HG03565 (cell line): ENCODE measurements at regions not wholly inside any gene's neighbourhood (a gene's known extent, or its start where the extent isn't known, plus 50 kb on each side); places are given as distances from the start of the nearest gene placed in this dataset.
A peak's percentile ranks its signal among the peaks of the same experiment; 100 is the strongest.

Source experiments
- ATAC-seq: cut with Tn5 transposase; IDR thresholded peaks from one replicate; pipeline ENCODE4 v1.9.1; 2021; ENCODE audit warnings: mild to moderate bottlenecking, moderate library complexity; ENCODE audit not compliant: unreplicated experiment

DNA sequence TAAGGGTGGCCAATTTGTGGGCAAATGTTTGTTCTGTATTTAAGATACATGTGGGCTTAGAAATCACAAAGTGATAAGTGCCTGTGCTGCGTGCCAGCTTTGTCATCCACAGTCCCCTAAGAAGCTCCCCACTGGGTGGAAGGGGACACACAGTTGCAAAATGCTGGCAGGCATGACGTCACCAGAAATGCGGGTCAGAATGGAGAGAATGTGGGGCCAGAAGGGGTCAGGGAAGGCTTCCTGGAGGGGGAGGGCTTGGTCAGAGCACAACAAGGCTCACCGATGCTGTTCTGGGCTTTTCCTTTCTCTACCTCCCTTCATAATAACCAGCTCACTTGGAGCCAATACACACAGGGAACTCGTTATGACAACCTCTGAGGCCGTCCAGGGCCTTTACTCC lies 207.3 kb downstream of the URI1 start:
- ATAC-seq, result no peak

GRCh38 chr19:30150626-30151025 lies 208.6 kb downstream of the URI1 start:
- no peak for ATAC-seq

- no peak for ATAC-seq
Observed at GRCh38 chr19:30151081-30151480, 209.0 kb downstream of the URI1 start.

DNA sequence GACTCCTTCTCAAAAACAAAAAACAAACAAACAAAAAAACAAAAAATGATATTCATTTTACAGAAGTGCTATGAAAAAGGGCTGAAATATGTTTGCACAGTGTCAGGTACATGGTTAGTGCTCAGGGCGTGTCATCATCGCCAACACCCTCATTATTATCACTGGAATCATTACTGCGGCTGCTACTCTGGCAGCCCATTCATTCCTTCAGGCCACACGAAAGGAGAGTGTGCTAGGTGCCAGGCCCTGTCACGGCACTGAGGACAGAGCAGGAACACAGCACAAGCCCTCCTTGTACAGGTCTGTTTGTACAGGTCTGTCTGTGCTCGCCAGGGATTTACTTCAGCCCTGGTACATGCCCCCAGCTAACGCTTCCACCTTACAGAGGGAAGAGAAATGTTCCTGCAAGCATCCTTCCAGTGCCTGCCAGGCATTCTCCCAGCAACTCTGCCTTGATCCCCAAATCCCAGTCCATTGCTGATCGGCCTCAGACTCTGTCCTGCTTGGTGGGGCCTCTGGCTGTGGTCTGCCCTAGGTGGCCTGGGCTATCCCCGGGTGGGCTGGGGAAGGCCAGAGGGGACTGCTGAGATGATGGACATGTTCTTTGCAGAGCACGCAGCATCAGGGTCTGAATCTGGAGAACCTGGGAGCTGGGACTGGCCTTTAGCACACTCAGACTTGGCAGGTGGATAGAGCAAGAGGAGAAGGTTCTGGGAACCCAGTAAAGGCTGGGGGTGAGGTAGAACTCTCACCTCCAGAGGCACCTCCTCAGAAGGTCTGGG lies 210.7 kb downstream of the URI1 start:
- no peak for ATAC-seq

DNA sequence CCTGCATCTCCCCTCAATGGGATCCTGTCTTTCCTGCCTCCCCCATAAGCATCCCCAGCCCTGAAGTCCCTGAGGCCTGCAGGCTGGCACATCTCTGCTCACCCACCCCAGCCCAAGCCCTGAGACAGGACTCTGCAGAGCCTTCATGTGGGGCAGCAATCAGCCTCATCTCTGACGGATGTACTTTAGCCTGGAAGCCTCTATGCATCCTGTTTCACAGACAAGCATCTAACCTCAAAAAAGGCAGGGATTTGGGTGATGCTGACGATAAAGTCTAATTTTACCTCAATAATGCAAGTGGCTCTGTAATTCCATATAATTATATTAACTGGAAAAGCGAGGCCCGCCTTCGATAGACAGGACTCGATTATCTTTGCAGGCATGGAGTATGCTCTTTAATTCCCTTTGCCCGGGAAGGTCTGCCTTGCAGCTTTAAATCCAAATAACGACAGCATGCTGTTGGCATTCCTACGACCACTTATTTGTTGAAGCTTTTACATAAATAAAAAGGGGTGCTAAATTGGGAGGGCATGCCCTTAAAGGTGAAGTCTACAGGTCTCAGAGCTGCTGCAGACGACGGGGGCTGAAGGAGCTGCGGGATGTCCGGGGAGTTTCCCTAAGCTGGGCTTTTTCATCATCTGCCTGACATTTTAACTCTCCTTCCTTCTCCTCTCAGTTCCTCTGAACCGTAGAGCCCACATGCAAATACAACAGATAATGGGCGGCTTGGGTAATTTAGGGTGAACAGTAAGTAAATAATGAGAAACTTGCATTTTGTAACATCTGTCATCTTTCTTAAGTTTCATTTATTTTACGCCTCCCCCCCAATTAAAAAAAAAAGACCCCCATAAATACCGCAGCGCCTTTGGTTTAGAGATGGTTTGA lies 211.5 kb downstream of the URI1 start:
- ATAC-seq, result peak; percentile 82

DNA sequence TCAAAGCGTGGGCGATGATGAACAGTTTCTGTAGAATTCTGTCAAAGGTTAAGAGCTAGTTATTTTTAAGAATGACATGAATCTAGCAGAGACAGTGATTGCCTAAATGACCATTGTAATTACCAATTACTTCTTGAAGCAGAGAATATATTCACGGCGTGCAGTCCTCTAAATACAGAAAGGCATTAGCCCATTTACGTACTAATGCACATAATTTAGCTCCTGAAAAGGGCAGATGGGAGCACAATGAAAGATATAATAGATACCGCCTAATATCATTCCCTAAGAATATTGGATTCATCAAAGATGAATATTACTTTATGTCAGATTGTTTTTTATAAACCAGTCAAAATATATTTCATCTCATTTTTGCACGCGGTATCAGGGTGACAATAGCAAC lies 212.4 kb downstream of the URI1 start:
- no peak for ATAC-seq

GRCh38 chr19:30155381-30156200 lies 213.6 kb downstream of the URI1 start:
- ATAC-seq, result no peak

- ATAC-seq, result no peak
Observed at GRCh38 chr19:30156646-30157045, 214.6 kb downstream of the URI1 start.

DNA sequence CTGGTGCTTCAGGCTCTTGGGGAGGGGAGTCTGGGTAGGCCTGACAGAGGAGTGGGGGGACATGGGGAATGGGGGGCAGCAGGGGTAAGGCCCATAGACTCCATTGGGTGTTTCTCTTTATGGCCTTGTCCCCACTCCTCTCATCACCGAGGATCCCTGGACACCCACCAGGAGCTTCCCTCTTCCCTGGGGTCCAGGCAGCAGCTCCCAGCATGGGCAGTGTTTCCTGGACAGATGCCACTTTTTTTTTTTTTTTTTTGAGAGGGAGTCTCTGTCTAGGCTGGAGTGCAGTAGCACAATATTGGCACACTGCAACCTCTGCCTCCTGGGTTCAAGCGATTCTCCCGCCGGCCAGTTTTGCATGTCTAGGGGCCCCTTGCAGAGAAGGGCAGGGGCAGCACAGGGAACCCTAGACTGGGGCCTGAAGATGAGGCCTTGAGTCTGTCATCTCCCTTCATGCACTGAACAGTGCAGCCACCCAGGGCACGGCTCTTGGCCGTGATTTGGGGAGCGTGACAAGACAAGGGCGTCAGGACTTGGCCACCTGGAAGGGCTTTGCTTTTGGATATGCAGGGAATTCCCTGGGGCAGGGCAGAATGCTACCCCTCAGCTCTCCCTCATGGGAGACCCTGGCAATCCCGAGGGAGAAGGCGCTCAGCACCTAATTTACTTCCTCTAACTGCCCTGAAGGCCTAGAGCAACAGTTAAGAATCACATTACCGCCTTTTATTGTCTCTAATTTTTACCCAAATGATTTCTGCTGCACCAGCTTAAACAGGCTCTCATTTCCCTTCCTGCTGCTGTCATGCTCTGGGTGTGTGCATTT lies 213.9 kb upstream of the ZNF536 start:
- ATAC-seq, result no peak

DNA sequence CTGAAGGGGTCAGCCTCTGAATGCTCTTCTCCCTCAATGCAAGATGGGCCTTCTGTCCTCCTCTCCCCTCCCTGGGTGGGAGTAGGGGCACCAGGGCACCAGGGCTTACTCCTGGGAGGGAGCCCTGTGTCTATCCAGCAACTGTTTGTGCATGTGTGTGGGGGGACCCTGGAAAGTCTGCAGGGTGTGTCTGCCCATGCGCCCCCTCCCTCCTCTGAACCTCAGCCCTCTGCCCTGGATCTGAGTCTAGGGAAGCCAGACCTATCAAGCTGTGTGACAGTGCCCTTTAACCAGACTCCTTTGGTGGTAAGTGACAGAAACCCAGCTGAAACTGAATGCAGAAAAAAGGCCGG lies 213.3 kb upstream of the ZNF536 start:
- no peak for ATAC-seq

GRCh38 chr19:30159636-30160035 lies 212.5 kb upstream of the ZNF536 start:
- no peak for ATAC-seq

DNA sequence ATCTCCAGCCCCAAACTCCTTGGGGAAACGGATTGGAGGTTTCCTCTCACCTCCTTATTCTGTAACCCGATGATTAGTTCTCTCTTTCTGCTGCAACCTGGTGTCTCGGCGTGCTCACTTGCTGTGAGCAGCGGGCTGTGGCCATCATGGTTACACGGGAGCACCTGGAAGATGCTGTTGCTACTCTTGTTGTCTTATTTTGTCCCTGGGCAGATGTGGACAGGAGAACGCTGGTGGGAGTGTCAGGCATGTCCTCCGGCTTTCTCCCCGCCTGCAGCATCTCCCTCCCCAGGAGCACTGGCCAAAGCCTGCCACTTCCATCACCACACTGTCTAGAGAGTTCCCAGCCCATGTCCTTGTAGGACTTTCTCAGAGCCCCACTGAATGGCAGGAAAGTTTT lies 211.8 kb upstream of the ZNF536 start:
- ATAC-seq, result no peak

DNA sequence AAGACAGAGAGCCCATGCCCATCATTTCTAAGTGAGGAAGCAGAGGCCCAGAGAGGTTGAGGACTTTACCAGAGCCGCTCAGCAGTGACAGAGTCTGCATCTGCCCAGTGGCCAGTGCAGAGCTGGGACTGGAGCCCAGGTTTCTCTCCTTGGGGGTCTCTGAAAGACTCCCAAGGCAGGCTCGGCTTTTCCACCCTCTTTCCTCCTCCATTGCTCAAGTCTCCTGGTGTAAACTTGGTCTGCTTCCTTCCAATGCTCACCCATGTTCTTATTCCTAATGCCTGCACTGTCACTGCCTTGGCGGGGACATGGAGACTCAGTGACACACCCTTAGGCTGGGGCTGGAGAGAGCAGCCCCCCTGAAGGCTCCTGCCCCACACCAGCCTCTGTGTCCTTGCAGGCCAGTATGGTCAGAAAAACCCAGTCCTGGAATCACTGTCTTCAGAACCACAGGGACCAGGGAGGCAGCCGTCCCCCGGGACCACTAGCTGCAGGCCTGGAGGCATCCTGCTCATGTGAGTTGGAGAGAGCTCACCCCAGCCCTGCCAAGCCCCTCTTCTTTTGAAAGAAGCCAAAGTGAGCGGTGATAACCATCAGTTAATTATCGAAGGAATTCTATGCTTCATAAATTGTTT lies 211.0 kb upstream of the ZNF536 start:
- ATAC-seq, result no peak

DNA sequence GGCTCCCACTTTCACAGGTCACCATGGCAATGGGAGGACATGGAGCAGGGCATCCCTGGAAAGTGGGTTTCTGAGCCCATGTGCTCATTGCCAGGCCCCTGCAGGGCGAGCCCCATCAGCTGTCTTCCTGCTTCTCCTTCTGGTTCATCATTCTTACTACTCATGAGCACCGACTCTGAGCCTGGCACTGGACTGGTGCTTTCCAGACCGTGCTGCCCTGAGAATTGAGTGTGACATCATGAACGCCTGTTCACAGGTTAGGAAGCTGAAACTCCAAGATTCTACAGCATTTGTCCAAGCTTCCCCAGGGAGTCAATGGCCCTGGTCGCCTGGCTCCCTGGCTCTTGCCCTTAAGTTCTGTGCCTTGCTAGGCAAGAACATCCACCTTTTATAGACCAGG lies 210.4 kb upstream of the ZNF536 start:
- no peak for ATAC-seq

- no peak for ATAC-seq
Observed at GRCh38 chr19:30162718-30163117, 209.5 kb upstream of the ZNF536 start.

- ATAC-seq, result no peak
Observed at GRCh38 chr19:30163663-30164062, 208.5 kb upstream of the ZNF536 start.

DNA sequence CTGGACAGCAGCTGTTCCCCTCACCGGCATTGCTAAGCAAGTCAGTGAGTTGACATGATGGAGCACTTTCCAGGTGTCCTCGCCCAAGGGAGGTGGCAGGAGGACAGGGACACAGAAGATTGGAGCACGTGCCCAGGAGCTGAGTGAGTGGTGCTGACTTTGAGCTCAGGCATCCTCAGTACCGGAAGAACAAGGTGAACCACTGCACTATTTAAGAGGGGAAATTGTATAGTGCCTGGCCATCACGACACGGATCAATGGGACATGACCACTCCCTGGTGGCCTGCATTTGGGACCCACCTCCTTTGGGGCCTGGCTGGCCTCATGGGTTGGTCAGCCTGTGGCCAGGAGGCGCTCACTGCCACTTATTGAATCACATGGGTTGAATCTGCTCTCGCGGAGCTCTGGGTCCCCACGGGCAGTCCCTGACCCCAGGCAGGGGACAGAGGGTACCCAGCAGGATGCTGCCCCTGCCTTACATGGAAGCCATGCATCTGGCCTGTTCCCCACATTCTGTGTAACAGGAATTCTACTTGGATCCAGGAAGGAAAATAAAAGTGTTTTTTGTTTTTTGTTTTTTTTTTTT lies 206.9 kb upstream of the ZNF536 start:
- no peak for ATAC-seq

GRCh38 chr19:30167206-30167868 lies 204.8 kb upstream of the ZNF536 start:
- ATAC-seq, result no peak

- ATAC-seq, result no peak
Observed at GRCh38 chr19:30167976-30168635, 204.1 kb upstream of the ZNF536 start.
